ENCODE measurements at regions not wholly inside any gene's neighbourhood (a gene's known extent, or its start where the extent isn't known, plus 50 kb on each side); places are given as distances from the start of the nearest gene placed in this dataset.

- DNase-seq (ENCODE audit: low spot score): no peak
These were observed 55.4 kb downstream of the GSX1 start for GRCh38 chr13:27847669-27848068.

GRCh38 chr13:27851096-27851850, 59.0 kb downstream of the GSX1 start:
- no peak for DNase-seq (ENCODE audit: low spot score)

DNA sequence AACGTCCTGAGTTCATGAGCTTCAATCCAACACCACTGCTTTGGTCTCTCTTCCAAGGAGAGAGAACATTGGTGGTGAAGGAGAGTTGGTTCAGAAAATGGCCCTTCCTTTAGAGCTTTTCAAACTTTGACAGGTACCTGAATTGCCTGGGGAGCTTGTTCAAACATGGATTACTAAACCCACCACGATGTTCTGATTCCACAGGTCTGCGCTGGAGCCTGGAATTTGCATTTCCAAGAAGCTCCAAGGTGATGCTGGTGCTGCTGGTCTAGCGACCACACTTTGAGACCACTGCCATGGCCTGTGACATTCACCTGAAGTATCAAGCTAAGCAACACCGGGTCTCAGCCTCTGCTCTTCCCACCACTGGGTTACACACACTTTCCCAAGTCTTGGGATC, 60.2 kb downstream of the GSX1 start:
- no peak for DNase-seq (ENCODE audit: low spot score)

DNA sequence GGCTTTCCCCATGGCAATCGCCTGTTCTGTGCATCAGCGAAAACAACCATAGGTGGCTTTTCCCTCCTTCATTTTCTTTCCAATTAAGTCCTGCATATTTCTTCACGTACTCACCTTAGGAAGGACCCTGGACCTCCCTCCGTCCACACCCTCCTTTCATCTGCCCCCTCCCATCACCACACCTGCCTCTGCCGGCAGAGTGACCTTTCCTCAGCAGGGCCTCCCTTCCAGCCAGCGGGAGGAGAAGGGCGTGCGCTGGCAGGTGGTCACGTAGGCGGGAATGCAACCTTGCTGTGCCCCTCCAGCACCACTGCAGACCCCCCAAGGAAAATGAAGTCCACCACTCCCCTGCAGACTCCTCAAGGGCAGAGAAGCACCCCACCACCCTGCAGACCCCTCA, 61.1 kb downstream of the GSX1 start:
- no peak for DNase-seq (ENCODE audit: low spot score)

GRCh38 chr13:27853861-27854260, 61.6 kb downstream of the GSX1 start:
- DNase-seq (ENCODE audit: low spot score): no peak

DNA sequence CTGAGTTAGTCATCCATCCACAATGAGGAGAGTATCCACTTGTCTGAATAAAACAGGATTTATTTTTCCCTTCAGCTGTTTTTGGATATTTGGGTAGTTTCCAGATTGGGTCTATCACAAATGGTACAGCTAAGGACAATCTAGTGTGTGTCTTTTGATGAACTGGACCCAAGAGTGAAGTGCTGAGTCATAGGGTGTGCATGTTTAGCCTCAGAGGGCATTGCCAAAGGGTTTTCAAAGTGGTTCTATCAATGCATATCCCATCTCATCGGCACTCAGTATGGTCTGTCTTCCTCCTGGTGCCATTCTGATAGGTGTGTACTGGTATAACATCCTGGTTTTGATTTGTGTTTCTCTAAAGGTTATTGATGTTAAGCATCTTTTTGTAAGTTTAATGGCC, 62.3 kb downstream of the GSX1 start:
- DNase-seq (ENCODE audit: low spot score): no peak

DNA sequence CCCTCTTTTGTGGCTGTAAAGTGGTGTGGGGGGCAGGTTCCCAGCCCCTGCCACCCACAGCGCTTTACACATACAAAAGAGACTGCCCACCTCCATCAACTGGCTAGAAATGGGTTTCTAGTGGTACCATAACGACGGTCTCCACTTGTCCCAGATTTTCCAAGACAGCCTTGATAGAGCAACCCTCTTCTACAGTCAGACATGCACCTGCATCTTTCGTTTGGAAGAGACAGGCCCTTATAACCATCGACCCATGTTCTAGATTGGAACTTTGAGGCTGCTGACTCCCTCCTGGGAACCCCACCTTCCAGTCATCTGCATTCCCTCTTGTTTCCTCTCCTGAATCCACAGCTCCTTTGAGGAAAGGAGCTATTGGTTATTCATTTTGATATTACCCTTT, 63.1 kb downstream of the GSX1 start:
- no peak for DNase-seq (ENCODE audit: low spot score)

GRCh38 chr13:27857282-27857681, 62.5 kb upstream of the PDX1 start:
- DNase-seq (ENCODE audit: low spot score): no peak

DNA sequence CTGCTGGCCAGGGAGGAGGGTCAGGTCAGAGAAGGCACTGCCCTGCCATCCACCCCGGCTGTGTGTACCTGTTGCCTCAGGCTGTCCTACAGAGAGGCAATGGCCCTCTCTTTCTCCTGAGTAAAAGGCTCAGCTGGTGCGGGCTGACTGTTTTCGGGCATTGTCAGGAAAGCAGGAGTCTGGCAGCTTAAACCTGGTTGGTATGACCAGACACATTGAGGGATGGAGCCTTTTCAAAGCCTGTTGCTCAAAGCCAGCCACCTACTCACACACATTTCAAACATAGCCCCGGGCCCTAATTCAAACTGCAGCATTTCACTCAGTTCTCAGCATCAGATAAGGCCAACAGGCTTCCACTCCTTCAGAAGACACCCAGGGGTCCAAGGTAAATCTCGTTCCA, 61.8 kb upstream of the PDX1 start:
- DNase-seq (ENCODE audit: low spot score): no peak

GRCh38 chr13:27860743-27861142, 59.1 kb upstream of the PDX1 start:
- no peak for DNase-seq (ENCODE audit: low spot score)

DNA sequence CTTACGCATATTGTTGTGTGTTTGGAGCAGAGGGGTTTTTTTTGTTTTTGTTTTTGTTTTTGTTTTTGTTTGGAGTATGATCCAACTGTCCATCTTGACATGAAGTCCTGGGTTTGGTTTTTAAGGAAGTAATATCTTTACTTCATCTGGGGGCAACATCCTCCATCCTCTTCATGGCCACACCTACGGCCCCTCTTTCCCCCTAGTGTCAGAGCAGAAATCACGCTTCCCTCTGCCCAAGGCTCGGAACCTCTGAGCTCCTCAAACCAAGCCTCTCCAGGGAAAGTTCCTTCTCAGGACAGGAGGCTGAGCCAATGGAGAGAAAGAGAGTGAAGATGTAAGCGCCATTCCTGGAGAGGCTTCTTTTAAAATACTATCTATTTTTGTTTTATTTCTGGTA, 58.6 kb upstream of the PDX1 start:
- no peak for DNase-seq (ENCODE audit: low spot score)

DNA sequence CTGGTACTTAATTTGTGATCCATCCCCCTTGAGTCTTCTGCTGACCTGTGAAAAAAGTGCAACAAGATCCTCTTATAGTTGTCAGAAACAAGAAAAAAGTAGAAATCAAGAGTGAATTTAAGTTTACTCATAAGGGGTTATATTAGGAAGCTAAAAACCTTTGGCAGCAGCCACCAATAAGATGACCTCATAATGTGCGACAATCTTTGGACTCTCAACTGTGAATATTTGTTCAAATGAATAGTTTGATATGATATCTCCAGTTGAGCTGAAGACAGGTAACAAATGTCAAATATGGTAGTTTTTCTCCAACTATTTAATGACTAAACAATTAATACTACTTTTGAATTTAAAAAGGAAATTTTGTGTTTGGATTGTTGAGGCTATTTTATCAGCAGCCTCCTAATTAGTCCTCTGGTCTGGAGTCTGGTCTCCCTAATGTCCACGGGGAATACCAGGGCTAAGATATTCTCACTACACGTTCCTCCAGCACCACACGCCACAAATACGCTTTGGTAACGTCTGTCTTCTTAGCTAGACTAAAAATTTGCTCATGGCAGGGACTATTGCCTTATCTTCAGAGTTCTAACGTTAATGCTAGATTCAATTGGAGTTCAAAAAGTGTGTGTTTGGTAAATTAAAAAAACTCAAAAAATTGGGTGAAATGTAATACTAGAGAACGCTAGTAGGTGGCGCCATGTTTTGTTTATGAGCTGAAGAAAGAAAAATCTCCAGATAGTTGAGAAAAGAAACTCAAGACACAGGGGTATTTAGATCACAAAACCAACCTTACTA, 51.0 kb upstream of the PDX1 start:
- DNase-seq (ENCODE audit: low spot score): peak; percentile 6

DNA sequence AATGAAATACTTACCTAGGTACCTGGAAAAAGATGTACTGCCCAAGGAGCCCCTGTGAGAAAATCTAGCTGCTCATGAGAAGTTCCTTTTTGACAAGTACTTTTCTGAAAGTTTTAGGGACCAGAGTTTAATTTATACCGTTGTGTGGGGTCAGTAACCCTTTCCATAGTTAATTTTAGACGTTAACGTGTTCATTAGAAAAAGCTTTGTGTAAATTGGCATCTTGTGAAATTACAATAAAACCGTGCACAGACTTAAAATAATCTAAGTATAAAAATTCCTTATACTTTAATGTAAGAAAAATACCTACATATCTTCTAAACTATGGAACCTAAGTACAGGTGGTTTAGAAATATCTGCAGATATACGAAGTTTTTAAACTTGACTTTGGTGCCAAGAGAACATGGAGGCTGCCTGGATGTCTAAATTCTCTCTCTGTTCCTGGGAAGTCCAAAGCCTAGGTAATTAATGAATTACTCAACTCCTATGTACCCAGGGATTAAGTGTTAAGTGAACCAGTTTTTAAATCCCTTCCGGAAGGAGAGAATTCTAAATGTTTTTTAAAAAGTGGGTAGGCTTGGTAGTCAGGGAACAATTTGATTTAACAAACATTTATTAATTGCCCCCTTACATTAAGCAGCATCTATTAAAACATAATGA, 50.2 kb upstream of the PDX1 start:
- no peak for DNase-seq (ENCODE audit: low spot score)
